Ovary (tissue), 7 donors: ENCODE measurements at regions not wholly inside any gene's neighbourhood (a gene's known extent, or its start where the extent isn't known, plus 50 kb on each side); places are given as distances from the start of the nearest gene placed in this dataset.

Experiments
- DNase-seq, 5 donors: peaks; one replicate each; pipeline ENCODE4 v3.0.0-alpha.2; 2019 to 2020
- H3K27ac ChIP-seq, 2 donors: fragments of 200-600 bp; one replicate each; pipeline versions ENCODE4 v1.5.1 to v1.8.0; 2019 to 2022
- H3K27me3 ChIP-seq: fragments of 200-600 bp; one replicate; pipeline ENCODE4 v1.8.0; 2022
- H3K36me3 ChIP-seq: fragments of 200-600 bp; sonication (generic); one replicate; pipeline ENCODE4 v1.5.1; 2019
- H3K4me1 ChIP-seq: one replicate; pipeline ENCODE4 v1.8.1; 2013; ENCODE audit warnings: mild to moderate bottlenecking, moderate library complexity; ENCODE audit not compliant: insufficient read depth
- H3K4me3 ChIP-seq: fragments of 200-600 bp; sonication (generic); one replicate; pipeline ENCODE4 v1.5.1; 2017
- H3K9me3 ChIP-seq, 2 donors: fragments of 200-600 bp in 1 of 2; sonication (generic) in 1 of 2; one replicate each; pipeline versions ENCODE4 v1.5.1 to v1.8.1; 2013 to 2019; ENCODE audit warnings: mild to moderate bottlenecking in 1 of 2, moderate library complexity in 1 of 2
- EP300 ChIP-seq: sonication (generic); formaldehyde crosslinking; IDR thresholded peaks from one replicate; pipeline ENCODE4 v1.6.1; 2017; ENCODE audit warnings: antibody characterized with exemption
- POLR2A ChIP-seq: fragments of 450-650 bp; IDR thresholded peaks from one replicate; pipeline ENCODE4 v1.6.1; 2017; ENCODE audit warnings: antibody characterized with exemption, mild to moderate bottlenecking, moderate library complexity
- WGBS, 3 donors: extraction: QIAGEN DNeasy Blood & Tissue Kit in 1 of 3; methylation state at CpG; one replicate each; pipeline versions ENCODE4 v1.1.5 to v1.1.7; 2013 to 2017; 5-methylcytosine and 5-hydroxymethylcytosine counted together
- intact Hi-C, 4 donors: fragments of 100-400 bp; cut with DNase I; formaldehyde crosslinking; loops; one replicate each; pipeline versions ENCODE4 v1.11.0 to v1.15.1; 2022 to 2023
- TF ChIP-seq, protein P1 (sequence below), 3 donors: fragments of 450-650 bp in 2 of 3; fragments of 200-600 bp in 1 of 3; IDR thresholded peaks; one replicate each; pipeline versions ENCODE4 v1.5.1 to v1.8.0; 2016 to 2022; ENCODE audit warnings: antibody characterized with exemption in 3 of 3, mild to moderate bottlenecking in 1 of 3
- donor health status: DM: no; HTN: no; CAD: no; lungs with moderate emphysema.
- donor health status: DM: no; HTN: no; CAD: no.
- donor health status: Bipolar disorder and iron deficiency.
- donor health status: DM: no; HTN: no; CAD: no.
- donor health status: DM: yes; HTN: yes; CAD: no.

DNA sequence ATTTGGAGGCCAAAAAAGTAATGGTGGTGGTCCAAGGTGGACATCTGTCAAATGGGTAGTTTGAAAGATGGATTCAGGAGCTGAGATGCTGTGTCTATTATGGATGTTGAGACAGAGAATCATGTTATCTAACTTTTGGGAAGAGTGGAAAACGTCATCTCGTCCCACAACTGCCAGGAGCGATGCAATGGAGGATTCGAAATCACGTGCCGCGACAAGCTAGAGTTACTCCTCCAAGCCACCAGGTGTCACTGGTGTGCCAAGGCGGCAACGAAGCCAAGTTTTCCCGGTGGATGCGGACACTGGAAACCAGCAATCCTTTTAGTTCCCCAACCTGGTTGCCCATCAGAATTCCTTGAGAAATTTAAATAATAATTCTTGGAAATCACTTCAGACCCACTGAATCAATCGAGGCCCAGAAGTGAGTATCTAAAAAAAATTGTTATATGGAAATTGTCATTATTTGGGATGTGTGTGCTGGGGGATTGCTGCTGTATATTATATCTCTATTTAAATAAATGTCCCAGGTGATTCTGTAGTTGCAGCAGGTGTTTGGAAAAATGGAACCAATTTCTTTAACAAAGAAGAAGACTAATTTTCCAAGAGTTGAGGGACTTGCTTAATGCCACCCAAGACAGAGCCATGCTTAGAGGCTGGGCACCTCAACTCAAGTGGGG is 206.1 kb downstream of the HAPSTR1 start:
- 52 to 65% (median 52%) methylated on average over 12 of the region's 12 CpGs for WGBS, 3 donors
- Histone ChIP-seq H3K36me3 (no peaks in the 10 kb centered on the region), H3K27me3 (no peaks in the 10 kb centered on the region), H3K4me3 (no peak overlapping the region), H3K27ac (no peak overlapping the region), H3K4me1 (no peaks in the 10 kb centered on the region), H3K9me3 (no peaks in the 10 kb centered on the region)
- intact Hi-C loops: no loop called here
- peak in 2 of 5 donors; percentile 13 to 30 for DNase-seq
- TF ChIP-seq EP300: no peak
- no peak for TF ChIP-seq POLR2A
- TF ChIP-seq, protein P1, sequence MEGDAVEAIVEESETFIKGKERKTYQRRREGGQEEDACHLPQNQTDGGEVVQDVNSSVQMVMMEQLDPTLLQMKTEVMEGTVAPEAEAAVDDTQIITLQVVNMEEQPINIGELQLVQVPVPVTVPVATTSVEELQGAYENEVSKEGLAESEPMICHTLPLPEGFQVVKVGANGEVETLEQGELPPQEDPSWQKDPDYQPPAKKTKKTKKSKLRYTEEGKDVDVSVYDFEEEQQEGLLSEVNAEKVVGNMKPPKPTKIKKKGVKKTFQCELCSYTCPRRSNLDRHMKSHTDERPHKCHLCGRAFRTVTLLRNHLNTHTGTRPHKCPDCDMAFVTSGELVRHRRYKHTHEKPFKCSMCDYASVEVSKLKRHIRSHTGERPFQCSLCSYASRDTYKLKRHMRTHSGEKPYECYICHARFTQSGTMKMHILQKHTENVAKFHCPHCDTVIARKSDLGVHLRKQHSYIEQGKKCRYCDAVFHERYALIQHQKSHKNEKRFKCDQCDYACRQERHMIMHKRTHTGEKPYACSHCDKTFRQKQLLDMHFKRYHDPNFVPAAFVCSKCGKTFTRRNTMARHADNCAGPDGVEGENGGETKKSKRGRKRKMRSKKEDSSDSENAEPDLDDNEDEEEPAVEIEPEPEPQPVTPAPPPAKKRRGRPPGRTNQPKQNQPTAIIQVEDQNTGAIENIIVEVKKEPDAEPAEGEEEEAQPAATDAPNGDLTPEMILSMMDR (IDR thresholded peaks at IDR 0.05): no peak

DNA sequence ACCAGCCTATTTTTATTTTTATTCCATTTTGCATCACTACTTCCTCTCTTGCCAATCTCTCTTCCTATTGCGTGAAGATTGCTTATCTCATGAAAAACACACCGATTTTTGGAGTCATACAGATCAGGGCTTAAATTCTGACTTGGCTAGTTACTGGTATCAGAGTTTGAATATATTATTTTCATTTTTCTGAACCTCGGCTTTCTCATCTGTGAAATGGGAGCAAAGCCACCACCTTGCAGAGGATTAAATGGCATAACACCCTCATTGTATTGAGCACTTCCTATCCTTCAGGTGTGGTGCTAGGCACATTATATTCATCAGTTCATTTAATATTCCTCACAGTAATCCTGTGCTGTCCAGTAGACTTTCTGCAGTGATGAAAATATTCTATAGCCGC is 208.8 kb downstream of the HAPSTR1 start:
- TF ChIP-seq, protein P1 (IDR thresholded peaks at IDR 0.05): no peak
- TF ChIP-seq POLR2A: no peak
- TF ChIP-seq EP300: no peak
- DNase-seq: no peak
- intact Hi-C loops: no loop called here
- H3K36me3 ChIP-seq: no peaks in the 10 kb centered on the region
- H3K27ac ChIP-seq: no peak overlapping the region
- H3K4me1 ChIP-seq: no peaks in the 10 kb centered on the region
- no peaks in the 10 kb centered on the region for H3K9me3 ChIP-seq
- H3K27me3 ChIP-seq: no peaks in the 10 kb centered on the region
- WGBS, 3 donors: 69 to 90% (median 84%) methylated on average over 4 of the region's 4 CpGs
- no peak overlapping the region for H3K4me3 ChIP-seq

DNA sequence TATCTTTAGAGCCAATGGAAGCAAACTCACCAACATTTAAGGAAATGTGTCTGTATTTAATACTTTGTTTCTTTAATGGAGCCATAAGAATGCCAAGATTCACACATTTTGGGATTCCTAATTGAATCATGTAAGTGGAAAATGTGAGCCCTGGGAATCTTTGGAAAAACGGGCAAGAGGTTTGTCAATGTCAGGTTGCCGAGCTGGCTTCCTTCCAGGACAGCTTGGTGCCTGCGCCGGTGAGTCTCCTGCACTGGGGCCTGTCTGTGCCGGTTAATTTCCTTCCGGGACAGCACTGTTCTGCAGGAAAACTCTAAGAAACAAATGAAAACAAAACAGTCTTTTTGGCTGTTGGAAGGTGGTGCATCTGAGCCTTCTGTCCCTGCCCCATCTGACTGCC is 210.6 kb downstream of the HAPSTR1 start:
- intact Hi-C loops: no loop called here
- no peaks in the 10 kb centered on the region for H3K4me1 ChIP-seq
- H3K27ac ChIP-seq: no peak overlapping the region

DNA sequence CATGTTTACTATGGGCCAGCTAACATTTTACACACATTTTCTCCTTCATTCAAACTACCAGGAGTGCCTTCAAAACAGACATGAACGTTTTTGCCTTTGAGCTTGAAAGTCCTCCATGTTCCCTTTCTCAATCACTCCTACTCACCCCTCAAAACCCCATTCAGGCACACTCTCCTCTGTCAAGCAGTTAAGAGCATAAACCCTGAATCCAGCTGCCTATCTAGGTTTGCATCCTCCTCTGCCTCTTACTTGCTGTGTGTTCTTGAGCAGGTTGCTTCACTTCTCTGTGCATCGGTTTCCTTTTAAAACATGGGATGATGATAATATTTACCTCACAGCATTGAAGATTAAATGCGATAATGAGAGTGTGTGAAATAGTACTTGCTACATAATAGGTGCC is 215.3 kb downstream of the HAPSTR1 start:
- Histone ChIP-seq H3K36me3 (no peaks in the 10 kb centered on the region), H3K27me3 (no peaks in the 10 kb centered on the region), H3K27ac (no peak overlapping the region), H3K4me1 (no peaks in the 10 kb centered on the region), H3K9me3 (no peaks in the 10 kb centered on the region), H3K4me3 (no peak overlapping the region)
- no peak for DNase-seq
- TF ChIP-seq, protein P1 (IDR thresholded peaks at IDR 0.05): no peak
- no peak for TF ChIP-seq EP300
- TF ChIP-seq POLR2A: no peak
- 74 to 81% (median 78%) methylated on average over 3 of the region's 3 CpGs for WGBS, 3 donors
- intact Hi-C loops: no loop called here

More for the DNA sequence above, 210.6 kb downstream of the HAPSTR1 start:
- H3K27me3 ChIP-seq: no peaks in the 10 kb centered on the region
- H3K4me3 ChIP-seq: no peak overlapping the region
- no peaks in the 10 kb centered on the region for H3K36me3 ChIP-seq
- DNase-seq: no peak
- WGBS, 3 donors: 61 to 70% (median 64%) methylated on average over 6 of the region's 6 CpGs
- no peaks in the 10 kb centered on the region for H3K9me3 ChIP-seq
- TF ChIP-seq, protein P1 (IDR thresholded peaks at IDR 0.05): no peak
- TF ChIP-seq EP300 (no peak), POLR2A (no peak)
